ENCODE measurements at regions not wholly inside any gene's neighbourhood (a gene's known extent, or its start where the extent isn't known, plus 50 kb on each side); places are given as distances from the start of the nearest gene placed in this dataset.
A peak's percentile ranks its signal among the peaks of the same experiment; 100 is the strongest.

- DNase-seq: peak; percentile 64
Observed at GRCh38 chr9:110099236-110100095, 108.5 kb downstream of the C9orf152 start.

- peak; percentile 80 for DNase-seq
Observed at GRCh38 chr9:110101531-110102161, 106.3 kb downstream of the C9orf152 start.

- no peak for DNase-seq
Observed at GRCh38 chr9:110103257-110103656, 104.7 kb downstream of the C9orf152 start.

- DNase-seq: no peak
Observed at GRCh38 chr9:110104261-110104809, 103.6 kb downstream of the C9orf152 start.

- no peak for DNase-seq
Observed at GRCh38 chr9:110105107-110105506, 102.9 kb downstream of the C9orf152 start.

- no peak for DNase-seq
Observed at GRCh38 chr9:110106661-110107060, 101.3 kb downstream of the C9orf152 start.

- DNase-seq: no peak
Observed at GRCh38 chr9:110109333-110110092, 98.4 kb downstream of the C9orf152 start.

GRCh38 chr9:110110154-110110553, 97.8 kb downstream of the C9orf152 start:
- no peak for DNase-seq

GRCh38 chr9:110111868-110112267, 96.1 kb downstream of the C9orf152 start:
- DNase-seq: no peak

- DNase-seq: no peak
Observed at GRCh38 chr9:110112792-110113191, 95.2 kb downstream of the C9orf152 start.

- DNase-seq: no peak
Observed at GRCh38 chr9:110114086-110114858, 93.7 kb downstream of the C9orf152 start.

- DNase-seq: no peak
Observed at GRCh38 chr9:110114859-110115201, 93.1 kb downstream of the C9orf152 start.

GRCh38 chr9:110115341-110115820, 92.6 kb downstream of the C9orf152 start:
- DNase-seq: no peak

- no peak for DNase-seq
Observed at GRCh38 chr9:110115826-110116542, 92.0 kb downstream of the C9orf152 start.

GRCh38 chr9:110116543-110116885, 91.4 kb downstream of the C9orf152 start:
- no peak for DNase-seq

- DNase-seq: no peak
Observed at GRCh38 chr9:110121170-110121569, 86.8 kb downstream of the C9orf152 start.

GRCh38 chr9:110123341-110124095, 84.4 kb downstream of the C9orf152 start:
- DNase-seq: no peak

GRCh38 chr9:110124439-110124838, 83.5 kb downstream of the C9orf152 start:
- no peak for DNase-seq

GRCh38 chr9:110125207-110125751, 82.7 kb downstream of the C9orf152 start:
- DNase-seq: peak; percentile 90

- no peak for DNase-seq
Observed at GRCh38 chr9:110125763-110126351, 82.1 kb downstream of the C9orf152 start.

Data from left hindlimb (tissue), 1 donor.